ENCODE measurements at regions not wholly inside any gene's neighbourhood (a gene's known extent, or its start where the extent isn't known, plus 50 kb on each side); places are given as distances from the start of the nearest gene placed in this dataset.

DNA sequence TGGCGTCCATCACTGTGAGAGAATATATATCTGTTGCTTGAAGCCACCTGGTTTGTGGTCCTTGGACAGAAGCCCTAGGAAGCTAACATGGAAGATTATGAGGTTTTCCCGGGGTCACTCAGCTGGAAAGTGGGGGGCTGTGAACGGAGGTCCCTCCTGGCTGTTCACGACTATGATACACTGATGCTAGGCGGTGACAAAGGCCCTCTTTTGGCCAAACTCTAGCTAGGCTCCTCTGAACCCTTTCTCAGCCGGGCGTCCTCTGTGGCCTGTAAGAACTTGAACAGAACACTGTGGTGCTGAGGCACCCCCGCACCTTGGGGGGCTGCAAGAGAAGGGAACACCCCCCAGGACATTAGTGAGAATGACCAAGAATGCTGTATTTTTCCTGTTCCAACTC is 164.6 kb downstream of the TFCP2L1 start:
- TF ChIP-seq POLR2A (IDR thresholded peaks at IDR 0.05; ENCODE audit: low read depth, low read length) (no peak), POLR2AphosphoS5 (IDR thresholded peaks at IDR 0.05; ENCODE audit: low read depth, low read length) (no peak), TAF1 (IDR thresholded peaks at IDR 0.05; ENCODE audit: low read depth, low read length) (no peak), POU2F2 (IDR thresholded peaks at IDR 0.05; ENCODE audit: low read depth, low read length) (no peak), SPI1 (IDR thresholded peaks at IDR 0.05; ENCODE audit: low read depth, low read length) (no peak)
